Retinal pigment epithelial cell (primary cell): ENCODE measurements at regions not wholly inside any gene's neighbourhood (a gene's known extent, or its start where the extent isn't known, plus 50 kb on each side); places are given as distances from the start of the nearest gene placed in this dataset.

ENCODE experiments used
- DNase-seq: peaks from one replicate; pipeline ENCODE4 v3.0.0-alpha.2; 2010; ENCODE audit warnings: low read depth
- H3K4me3 ChIP-seq: 2 replicates; pipeline ENCODE4 v1.5.1; 2011; ENCODE audit warnings: mild to moderate bottlenecking, low read length, control low read depth, moderate library complexity
- TF ChIP-seq, protein P1 (sequence below): conservative IDR thresholded peaks from 2 replicates; pipeline ENCODE4 v1.5.1; 2011; ENCODE audit warnings: low read depth, low read length, control low read depth, inconsistent platforms

DNA sequence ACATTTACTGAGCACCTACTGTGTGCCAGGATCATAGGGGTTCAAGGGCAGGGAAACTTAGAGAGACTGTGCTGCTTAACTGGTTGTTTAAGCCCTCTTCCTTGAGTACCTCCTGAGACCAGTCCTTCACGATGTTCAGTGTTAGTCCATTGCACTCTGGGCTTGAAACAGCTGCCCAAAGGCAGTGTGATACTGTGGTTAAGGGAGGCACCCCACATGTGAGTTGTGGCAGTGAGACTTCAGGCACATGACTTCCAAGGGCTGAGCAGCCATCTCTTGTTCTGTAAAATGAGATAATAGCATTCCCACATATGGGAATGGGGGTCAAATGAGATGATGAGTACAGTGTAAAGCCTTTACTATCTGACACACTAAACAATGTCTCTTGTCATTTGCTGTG, 75.1 kb downstream of the LINGO1 start:
- TF ChIP-seq, protein P1, sequence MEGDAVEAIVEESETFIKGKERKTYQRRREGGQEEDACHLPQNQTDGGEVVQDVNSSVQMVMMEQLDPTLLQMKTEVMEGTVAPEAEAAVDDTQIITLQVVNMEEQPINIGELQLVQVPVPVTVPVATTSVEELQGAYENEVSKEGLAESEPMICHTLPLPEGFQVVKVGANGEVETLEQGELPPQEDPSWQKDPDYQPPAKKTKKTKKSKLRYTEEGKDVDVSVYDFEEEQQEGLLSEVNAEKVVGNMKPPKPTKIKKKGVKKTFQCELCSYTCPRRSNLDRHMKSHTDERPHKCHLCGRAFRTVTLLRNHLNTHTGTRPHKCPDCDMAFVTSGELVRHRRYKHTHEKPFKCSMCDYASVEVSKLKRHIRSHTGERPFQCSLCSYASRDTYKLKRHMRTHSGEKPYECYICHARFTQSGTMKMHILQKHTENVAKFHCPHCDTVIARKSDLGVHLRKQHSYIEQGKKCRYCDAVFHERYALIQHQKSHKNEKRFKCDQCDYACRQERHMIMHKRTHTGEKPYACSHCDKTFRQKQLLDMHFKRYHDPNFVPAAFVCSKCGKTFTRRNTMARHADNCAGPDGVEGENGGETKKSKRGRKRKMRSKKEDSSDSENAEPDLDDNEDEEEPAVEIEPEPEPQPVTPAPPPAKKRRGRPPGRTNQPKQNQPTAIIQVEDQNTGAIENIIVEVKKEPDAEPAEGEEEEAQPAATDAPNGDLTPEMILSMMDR: no peak
- H3K4me3 ChIP-seq: no peak overlapping the region
- DNase-seq: no peak

DNA sequence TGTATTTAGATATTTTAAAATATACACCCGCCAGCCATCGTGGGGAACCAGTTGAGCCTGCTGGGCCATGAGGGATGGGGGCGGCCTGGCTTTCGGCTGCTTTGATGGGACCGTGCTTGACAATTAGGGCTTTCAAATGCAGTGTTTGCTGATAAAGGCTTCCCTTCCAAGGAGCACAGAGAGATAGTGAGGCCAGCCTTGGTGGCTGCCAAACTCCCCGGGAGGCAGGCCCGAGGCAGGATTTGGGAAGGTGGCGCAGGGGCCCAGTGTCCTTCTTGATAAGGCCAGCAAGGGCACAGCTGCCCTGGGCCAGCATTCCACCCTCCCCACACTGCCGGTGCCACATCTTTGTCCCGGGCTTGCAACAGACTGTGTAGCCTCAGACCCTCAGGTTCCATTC, 75.6 kb downstream of the LINGO1 start:
- TF ChIP-seq, protein P1: no peak
- no peak overlapping the region for H3K4me3 ChIP-seq
- no peak for DNase-seq

DNA sequence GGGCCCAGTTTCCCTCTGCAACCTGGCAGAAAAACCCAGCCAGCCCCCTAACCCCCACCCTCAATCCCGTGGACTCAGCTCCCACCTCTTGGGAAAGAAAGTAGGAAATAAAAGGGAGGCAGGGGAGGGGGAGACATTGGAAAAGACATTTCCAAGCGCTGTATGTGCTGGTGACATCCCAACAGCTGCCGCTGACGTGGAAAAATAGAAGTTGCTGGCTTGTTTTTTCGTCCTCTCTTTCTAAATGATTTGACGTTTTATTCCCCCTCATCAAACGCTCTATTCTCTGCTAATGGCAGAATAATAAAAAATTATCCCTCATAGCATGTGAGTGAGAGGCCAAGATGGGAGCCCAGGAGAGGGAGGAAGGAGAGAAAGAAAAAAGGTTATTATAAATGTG, 76.1 kb downstream of the LINGO1 start:
- H3K4me3 ChIP-seq: no peak overlapping the region
- TF ChIP-seq, protein P1: no peak
- no peak for DNase-seq

DNA sequence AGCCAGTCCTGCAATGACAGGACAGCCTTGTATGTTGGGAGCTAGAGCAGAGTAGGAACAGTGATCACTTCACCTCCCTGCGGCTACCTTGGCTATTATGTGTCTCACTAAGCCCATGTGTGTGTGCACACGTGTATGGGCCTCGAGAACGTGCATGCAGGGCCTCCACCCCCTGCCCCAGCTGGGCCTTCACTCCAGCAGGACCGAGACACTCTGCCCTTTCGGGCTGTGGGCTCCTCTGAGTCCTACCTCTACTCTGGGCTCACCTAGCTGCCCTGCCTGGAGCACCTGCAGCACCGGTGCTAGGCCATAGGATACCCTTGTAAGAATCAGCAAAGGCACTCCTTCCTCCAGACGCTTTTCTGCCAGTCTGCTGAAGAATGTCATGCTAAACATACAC, 77.5 kb downstream of the LINGO1 start:
- H3K4me3 ChIP-seq: no peak overlapping the region
- TF ChIP-seq, protein P1: no peak
- no peak for DNase-seq

DNA sequence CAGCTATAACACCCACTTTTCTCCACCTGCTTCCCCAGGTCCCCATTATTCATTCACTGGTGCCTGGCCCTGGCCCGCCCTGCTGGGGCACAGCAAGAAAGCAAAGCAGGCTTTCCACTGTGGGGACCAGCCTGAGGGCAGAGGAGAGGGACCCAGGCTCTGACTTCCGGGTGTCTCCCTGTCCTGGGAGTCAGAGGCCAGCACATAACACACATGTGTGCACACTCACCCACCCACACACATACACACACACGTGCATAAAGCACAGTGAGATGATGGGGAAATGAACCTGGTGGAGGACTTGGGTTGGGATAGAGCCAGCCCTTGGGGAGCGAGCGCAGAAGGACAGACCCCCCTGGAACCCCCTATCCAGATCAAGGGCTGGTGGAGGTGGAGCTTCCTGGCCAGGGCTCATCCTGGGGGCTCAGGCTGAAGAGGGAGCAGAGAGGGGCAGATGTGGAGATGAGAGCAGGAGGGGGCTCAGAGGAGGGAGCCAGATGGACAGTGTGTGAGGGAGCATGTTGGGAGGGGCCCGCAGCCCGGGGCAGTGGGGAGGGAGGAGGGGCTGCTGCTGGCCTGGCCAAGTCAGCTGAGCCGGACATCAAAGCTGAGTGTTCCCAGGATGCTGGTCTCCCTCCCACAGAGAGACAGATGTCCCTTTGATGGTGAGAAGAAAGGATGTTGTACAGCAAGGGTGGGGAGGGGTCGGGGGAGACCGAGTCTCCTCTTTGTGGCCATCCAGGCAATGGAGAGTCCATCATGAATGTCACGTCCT, 78.2 kb downstream of the LINGO1 start:
- no peak overlapping the region for H3K4me3 ChIP-seq
- TF ChIP-seq, protein P1: no peak

DNA sequence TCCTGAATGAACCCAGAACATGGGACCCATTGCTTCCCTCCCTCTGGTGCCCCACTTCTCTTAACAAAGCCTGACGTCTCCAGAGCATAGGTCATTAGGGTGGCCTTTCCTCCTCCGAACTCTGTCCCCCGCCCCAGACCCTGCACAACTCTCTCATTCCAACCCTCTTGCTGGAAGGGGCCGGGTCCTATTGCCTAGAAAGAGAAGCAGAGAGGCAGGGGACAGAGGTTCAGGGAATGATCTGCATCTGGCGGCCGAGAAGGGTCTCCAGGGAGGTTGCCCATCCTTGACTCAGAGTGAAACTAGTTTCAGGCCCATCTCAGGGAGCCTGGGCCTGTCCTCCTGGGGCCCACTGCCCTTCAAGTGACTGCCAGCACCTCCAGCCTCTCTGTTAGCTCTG, 79.0 kb downstream of the LINGO1 start:
- DNase-seq: no peak
- TF ChIP-seq, protein P1: no peak
- no peak overlapping the region for H3K4me3 ChIP-seq

More for the DNA sequence above, 78.2 kb downstream of the LINGO1 start:
- DNase-seq: no peak

DNA sequence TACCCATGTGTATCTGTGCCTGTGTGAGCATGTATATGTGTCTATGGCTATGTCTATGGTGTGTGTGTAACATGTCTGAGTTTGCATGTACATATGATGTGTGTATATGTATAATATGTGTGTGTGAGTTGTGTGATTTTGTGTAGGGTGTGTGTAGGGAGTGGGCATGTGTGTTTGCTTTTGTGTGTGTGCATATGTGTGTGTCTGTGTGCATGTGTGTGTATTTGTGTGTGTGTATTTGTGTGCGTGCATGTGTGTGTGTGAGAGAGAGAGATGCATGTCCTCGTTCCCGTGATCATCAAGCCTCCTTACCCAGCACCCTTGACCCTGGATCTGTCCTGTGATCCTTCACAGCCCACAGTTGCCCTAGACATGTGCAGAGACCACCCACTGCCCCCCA, 79.5 kb downstream of the LINGO1 start:
- DNase-seq: no peak
- TF ChIP-seq, protein P1: no peak
- H3K4me3 ChIP-seq: no peak overlapping the region
